Mesodermal cell (in vitro differentiated cells): ENCODE measurements at regions not wholly inside any gene's neighbourhood (a gene's known extent, or its start where the extent isn't known, plus 50 kb on each side); places are given as distances from the start of the nearest gene placed in this dataset.
"Not testable (repeated sequence)": the region's sequence is repeated elsewhere in the genome, so short reads cannot be mapped to it uniquely, and the experiment has no call there.

Experiments
- H3K27ac ChIP-seq: 2 replicates; pipeline ENCODE4 v1.7.0; 2013; ENCODE audit warnings: mild to moderate bottlenecking, low read depth, low read length, moderate library complexity; ENCODE audit not compliant: severe bottlenecking
- H3K36me3 ChIP-seq: 2 replicates; pipeline ENCODE4 v1.7.1; 2013; ENCODE audit warnings: mild to moderate bottlenecking, low read length, moderate library complexity; ENCODE audit not compliant: control insufficient read depth, insufficient read depth
- H3K4me1 ChIP-seq: one replicate; pipeline ENCODE4 v1.7.1; 2013; ENCODE audit warnings: mild to moderate bottlenecking, low read length; ENCODE audit not compliant: insufficient read depth, control insufficient read depth, poor library complexity, severe bottlenecking
- H3K4me3 ChIP-seq: 2 replicates; pipeline ENCODE4 v1.7.0; 2013; ENCODE audit warnings: low read length, control low read depth, mild to moderate bottlenecking; ENCODE audit not compliant: insufficient read depth, poor library complexity, severe bottlenecking; ENCODE audit errors: extremely low read depth
- H3K9me3 ChIP-seq: 2 replicates; pipeline ENCODE4 v1.7.1; 2013; ENCODE audit warnings: mild to moderate bottlenecking, low read length, moderate library complexity; ENCODE audit not compliant: control insufficient read depth
- WGBS, 2 experiments: methylation state at CpG; one replicate each; pipeline ENCODE4 v1.1.5; 2013; ENCODE audit warnings: missing lambda C conversion rate in 2 of 2; ENCODE audit not compliant: insufficient coverage in 2 of 2; 5-methylcytosine and 5-hydroxymethylcytosine counted together

DNA sequence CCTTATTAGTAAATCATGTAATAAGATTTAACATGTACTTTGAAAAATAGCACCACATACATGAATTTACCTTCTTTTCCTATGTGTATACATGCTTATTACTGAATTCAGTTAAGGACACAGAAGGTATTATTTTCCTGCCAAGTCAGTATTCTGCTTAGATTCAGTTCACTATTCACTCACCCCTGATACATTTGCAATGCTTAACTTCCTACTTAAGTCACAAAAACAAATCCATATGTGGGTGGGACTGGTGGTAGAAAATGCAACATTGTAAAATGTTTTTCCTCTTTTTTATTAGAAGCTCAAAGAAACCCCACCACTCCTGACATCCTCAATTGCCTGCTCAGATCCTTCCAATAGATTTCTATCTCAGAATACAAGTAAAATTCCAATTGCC, 101.2 kb upstream of the VOPP1 start:
- not testable (repeated sequence) for H3K4me1 ChIP-seq, H3K9me3 ChIP-seq, H3K36me3 ChIP-seq, H3K27ac ChIP-seq, H3K4me3 ChIP-seq

DNA sequence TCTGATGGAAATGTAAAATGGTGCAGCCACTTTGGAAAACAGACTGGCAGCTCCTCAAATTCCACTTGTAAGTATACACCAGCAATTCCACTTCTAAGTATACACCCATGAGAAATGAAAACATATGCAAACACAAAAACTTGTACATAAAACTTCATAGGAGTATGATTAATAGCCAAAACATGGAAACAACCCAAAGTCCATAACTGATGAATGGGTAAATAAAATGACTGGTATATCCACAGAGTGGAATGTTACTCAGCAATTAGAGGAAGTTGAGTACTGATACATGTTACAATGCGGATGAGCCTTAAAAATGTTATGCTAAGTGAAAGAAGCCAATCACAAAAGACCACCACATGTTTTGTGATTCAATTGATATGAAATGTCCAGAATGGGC, 99.8 kb upstream of the VOPP1 start:
- H3K36me3 ChIP-seq, H3K4me3 ChIP-seq, H3K9me3 ChIP-seq, H3K4me1 ChIP-seq, H3K27ac ChIP-seq: not testable (repeated sequence)
- no CpG with 5 or more reads among the region's 1 CpG for WGBS, 2 experiments

DNA sequence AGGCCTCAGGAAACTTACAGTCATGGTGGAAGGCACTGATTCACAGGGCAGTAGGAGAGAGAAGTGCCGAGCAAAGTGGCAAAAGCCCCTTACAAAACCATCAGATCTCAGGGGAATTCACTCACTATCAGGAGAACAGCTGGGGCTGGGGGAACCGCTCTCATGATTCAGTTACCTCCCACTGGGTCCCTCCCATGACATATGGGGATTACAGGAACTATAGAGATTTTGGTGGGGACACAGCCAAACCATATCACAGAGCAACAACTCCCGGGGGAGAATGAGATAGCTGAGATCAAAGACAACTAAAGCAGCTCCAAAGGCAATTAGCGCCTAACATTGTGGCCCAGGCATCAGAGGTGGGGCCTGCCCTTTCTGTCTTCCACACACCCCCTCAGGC, 85.4 kb upstream of the VOPP1 start:
- H3K4me3 ChIP-seq: no peak overlapping the region
- H3K9me3 ChIP-seq: peaks cover 3% of the 10 kb centered on the region
- H3K36me3 ChIP-seq: no peaks in the 10 kb centered on the region
- WGBS, 2 experiments: 64 to 70% methylated on average over 2 of the region's 4 CpGs
- H3K27ac ChIP-seq: no peak overlapping the region
- no peaks in the 10 kb centered on the region for H3K4me1 ChIP-seq

DNA sequence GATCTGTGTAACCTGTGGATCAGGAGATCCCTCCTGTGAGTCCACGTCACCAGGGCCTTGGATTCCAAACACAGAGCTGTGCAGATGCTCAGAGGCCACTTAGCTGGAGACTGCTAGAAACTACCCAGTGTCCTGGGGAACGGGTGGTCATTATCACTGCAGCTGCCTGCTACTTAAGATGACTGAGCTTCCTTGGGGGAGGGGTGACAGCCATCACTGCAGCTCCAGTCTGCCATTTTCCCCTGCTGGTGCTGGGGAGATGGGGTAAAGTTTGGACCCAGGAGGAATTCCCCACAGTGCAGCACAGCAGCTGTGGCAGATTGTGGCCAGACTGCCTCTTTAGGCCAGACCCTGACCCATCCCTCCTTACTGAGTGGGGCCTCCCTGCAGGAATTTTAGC, 78.8 kb upstream of the VOPP1 start:
- no peak overlapping the region for H3K27ac ChIP-seq
- H3K9me3 ChIP-seq: peaks cover 3% of the 10 kb centered on the region
- no peaks in the 10 kb centered on the region for H3K36me3 ChIP-seq
- 67 to 73% methylated on average over 1 to 2 of the region's 2 CpGs for WGBS, 2 experiments
- H3K4me3 ChIP-seq: no peak overlapping the region
- H3K4me1 ChIP-seq: no peaks in the 10 kb centered on the region

DNA sequence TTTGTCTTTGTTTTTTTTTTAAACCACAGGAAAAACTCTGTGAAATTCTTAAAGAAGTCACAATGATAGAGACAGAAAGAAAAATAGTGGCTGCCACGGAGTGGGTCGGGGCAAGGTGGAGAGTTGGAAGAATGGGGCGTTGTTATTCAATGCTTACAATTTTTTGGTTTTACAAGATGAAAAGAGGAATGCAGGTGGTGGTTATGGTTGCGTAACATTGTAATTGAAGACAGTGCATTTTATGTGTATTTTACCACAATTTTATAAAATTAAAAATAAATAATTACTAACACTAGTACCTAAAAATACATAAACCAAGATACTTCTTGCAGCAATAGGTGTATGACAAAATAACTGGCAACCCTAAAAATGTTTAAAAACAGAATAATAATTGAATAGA, 76.9 kb upstream of the VOPP1 start:
- Histone ChIP-seq H3K4me1 (no peaks in the 10 kb centered on the region), H3K9me3 (no peaks in the 10 kb centered on the region), H3K36me3 (no peaks in the 10 kb centered on the region), H3K27ac (no peak overlapping the region), H3K4me3 (no peak overlapping the region)
- 100% methylated on average over 1 to 2 of the region's 4 CpGs for WGBS, 2 experiments

DNA sequence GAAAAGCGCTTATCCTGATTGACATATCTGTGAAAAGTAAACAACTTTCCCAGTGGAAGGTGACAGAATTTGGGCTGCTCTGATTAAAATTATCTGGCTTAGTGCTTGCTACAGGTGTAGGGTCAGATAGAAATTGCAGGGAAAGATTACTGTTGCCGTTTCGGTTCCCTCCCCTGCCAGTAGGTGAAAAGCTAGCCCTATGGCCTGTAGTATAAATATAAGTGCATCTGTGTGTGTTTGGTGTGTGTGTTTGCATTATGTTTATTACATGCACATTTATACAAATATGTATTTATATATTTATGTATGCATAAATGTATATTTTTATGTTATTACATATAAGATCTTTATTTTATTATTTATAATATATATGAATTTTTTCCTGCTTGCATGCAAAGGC, 72.3 kb upstream of the VOPP1 start:
- 60 to 83% methylated on average over 1 to 2 of the region's 3 CpGs for WGBS, 2 experiments
- no peak overlapping the region for H3K27ac ChIP-seq

DNA sequence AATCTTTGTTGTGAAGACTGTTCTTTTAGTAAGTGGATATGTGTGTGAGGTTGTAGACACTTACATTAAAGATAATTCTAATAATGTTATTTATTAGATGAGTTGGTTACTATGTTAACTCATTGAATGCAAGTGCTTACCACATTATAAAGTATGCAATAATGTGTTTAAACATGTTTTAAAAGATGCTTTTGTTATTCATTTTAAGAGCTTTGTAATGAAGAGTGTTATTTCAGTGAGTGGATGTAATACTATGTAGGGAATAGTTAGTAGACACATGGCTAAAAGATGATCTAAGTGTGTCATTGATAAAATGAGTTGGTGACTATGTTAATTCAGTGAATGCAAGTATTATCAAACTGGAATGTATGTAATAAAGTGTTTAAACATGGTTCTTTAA, 70.0 kb upstream of the VOPP1 start:
- Histone ChIP-seq H3K9me3 (no peaks in the 10 kb centered on the region), H3K4me1 (no peaks in the 10 kb centered on the region), H3K36me3 (no peaks in the 10 kb centered on the region), H3K27ac (no peak overlapping the region), H3K4me3 (no peak overlapping the region)

More for the DNA sequence above, 72.3 kb upstream of the VOPP1 start:
- Histone ChIP-seq H3K9me3 (no peaks in the 10 kb centered on the region), H3K36me3 (no peaks in the 10 kb centered on the region), H3K4me1 (no peaks in the 10 kb centered on the region), H3K4me3 (no peak overlapping the region)

DNA sequence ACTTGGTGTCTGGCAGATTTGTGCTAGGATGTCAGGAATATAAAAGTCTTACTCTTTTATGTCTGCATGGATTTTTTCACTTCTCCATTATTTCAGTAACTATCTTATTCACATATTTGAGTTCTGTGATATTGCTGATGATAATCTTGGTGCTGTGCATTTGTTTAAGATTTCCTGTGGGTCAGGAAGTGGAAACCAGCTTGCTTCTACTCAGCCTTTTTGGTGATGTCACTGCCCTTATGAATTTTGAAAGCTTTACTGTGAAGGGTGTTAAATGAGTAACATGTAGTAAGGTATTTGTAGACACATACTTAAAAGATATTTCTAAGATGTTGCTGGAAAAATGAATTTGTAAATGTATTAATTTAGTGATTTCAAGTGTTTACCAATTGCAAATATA, 69.5 kb upstream of the VOPP1 start:
- no peaks in the 10 kb centered on the region for H3K36me3 ChIP-seq
- H3K27ac ChIP-seq: no peak overlapping the region
- no peaks in the 10 kb centered on the region for H3K4me1 ChIP-seq
- no peaks in the 10 kb centered on the region for H3K9me3 ChIP-seq
- H3K4me3 ChIP-seq: no peak overlapping the region

DNA sequence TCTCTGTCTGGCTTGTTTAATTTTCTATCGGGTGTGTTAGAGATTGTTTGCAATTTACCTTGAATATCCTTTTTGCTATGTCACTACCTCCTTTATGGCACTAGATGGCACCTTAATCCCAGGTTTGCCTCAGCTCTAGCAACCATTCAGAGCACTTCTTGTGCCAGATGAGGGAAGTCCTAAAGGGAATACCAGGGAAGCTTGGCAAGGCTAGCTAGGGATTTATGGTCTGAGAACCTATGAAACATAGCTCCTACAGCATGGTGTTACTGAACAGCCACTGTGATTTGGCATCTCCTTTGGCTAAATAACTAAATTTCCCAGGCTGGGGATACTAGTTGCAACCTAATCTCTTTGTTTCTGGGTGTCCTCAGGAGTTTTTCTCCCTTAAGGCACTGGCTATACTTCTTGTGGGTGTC, 69.0 kb upstream of the VOPP1 start:
- H3K9me3 ChIP-seq: no peaks in the 10 kb centered on the region
- H3K36me3 ChIP-seq: no peaks in the 10 kb centered on the region
- no peak overlapping the region for H3K27ac ChIP-seq
- WGBS, 2 experiments: no CpG with 5 or more reads among the region's 1 CpG
- H3K4me3 ChIP-seq: no peak overlapping the region
- no peaks in the 10 kb centered on the region for H3K4me1 ChIP-seq

DNA sequence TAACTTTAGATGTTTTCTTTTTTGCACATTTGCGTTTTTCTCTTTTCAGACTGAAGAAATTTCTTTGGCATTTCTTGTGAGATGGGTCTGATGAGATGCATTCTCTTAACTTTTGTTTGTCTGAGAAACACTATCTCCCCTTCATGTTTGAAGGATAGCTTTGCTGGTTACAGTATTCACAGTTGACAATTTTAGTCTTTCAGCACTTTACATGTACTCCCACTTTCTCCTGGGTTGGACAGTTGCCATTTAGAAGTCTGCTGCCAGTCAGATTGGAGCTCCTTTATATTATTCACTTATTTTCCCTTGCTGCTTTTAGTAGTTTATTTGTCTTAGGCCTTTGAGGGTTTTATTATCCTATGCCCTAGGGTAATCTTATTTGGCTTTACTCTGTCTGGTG, 67.3 kb upstream of the VOPP1 start:
- no peak overlapping the region for H3K4me3 ChIP-seq
- H3K36me3 ChIP-seq: no peaks in the 10 kb centered on the region
- WGBS, 2 experiments: no CpG with 5 or more reads among the region's 1 CpG
- H3K4me1 ChIP-seq: no peaks in the 10 kb centered on the region
- no peaks in the 10 kb centered on the region for H3K9me3 ChIP-seq
- H3K27ac ChIP-seq: no peak overlapping the region

DNA sequence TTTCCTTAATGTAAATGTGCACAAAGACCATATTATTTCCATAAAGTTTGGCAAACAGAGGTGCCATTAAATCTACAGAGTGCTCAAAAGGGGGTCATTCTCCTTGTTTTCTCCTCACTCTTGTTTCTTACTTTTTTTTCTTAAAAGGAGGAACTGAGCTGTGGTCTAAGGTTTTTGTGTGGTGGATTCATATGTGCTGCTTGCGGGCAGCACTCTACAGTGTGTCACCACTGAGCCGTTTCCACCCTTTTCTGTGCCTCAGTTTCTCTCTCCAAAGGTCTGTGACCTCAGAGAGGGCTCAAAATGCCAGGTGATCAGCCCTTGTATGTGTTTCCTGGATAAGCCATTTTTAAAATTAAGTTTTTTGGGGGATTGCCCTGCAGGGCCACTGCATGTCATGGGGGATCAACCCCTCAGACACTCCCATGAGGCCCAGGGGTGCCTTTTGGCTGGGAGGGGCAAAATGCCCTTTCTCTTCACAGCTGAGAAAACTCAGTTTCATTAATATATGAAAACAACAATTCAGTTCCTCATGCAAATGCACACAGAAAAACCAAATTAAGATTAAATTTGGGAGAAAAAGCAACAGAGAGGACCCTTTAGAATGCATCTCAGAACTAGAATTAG, 56.9 kb upstream of the VOPP1 start:
- H3K4me1 ChIP-seq: no peaks in the 10 kb centered on the region
- H3K36me3 ChIP-seq: no peaks in the 10 kb centered on the region
- H3K4me3 ChIP-seq: no peak overlapping the region
- peaks cover 11% of the 10 kb centered on the region for H3K9me3 ChIP-seq
- WGBS, 2 experiments: 33 to 83% methylated on average over 1 to 2 of the region's 2 CpGs
- H3K27ac ChIP-seq: no peak overlapping the region

DNA sequence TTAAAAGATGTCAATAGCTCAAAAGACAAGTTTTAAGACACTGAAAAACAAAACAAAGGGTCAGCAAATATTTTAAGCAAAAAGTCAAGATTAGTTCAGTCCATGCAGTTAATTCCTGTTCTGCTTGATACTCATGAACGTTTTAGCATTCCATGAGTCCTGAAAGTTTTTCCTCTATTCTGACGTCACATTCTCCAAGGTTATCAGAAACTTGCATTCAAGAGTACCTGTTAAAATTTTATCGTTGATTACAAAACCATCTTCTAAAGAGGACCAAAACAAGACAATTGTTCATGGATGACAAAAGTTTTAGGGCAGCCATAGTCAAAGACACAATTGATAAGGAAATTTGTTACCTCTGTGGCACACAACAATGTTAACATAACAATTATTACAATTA, 52.5 kb upstream of the VOPP1 start:
- Histone ChIP-seq H3K9me3 (peaks cover 17% of the 10 kb centered on the region), H3K4me1 (no peaks in the 10 kb centered on the region), H3K27ac (no peak overlapping the region), H3K36me3 (no peaks in the 10 kb centered on the region), H3K4me3 (no peak overlapping the region)
- 66 to 69% methylated on average over 2 of the region's 3 CpGs for WGBS, 2 experiments
